ENCODE measurements at regions not wholly inside any gene's neighbourhood (a gene's known extent, or its start where the extent isn't known, plus 50 kb on each side); places are given as distances from the start of the nearest gene placed in this dataset.
"Not testable (repeated sequence)": the region's sequence is repeated elsewhere in the genome, so short reads cannot be mapped to it uniquely, and the experiment has no call there.

- not testable (repeated sequence) for H3K4me1 Mint-ChIP-seq (ENCODE audit: unreplicated experiment); H3K4me3 Mint-ChIP-seq (ENCODE audit: unreplicated experiment); H3K27ac Mint-ChIP-seq (ENCODE audit: unreplicated experiment); H3K36me3 Mint-ChIP-seq (ENCODE audit: unreplicated experiment); H3K27me3 Mint-ChIP-seq (ENCODE audit: unreplicated experiment); H3K9me3 Mint-ChIP-seq (ENCODE audit: unreplicated experiment); DNase-seq (ENCODE audit: extremely low spot score, unreplicated experiment)
- TF ChIP-seq, protein P1, sequence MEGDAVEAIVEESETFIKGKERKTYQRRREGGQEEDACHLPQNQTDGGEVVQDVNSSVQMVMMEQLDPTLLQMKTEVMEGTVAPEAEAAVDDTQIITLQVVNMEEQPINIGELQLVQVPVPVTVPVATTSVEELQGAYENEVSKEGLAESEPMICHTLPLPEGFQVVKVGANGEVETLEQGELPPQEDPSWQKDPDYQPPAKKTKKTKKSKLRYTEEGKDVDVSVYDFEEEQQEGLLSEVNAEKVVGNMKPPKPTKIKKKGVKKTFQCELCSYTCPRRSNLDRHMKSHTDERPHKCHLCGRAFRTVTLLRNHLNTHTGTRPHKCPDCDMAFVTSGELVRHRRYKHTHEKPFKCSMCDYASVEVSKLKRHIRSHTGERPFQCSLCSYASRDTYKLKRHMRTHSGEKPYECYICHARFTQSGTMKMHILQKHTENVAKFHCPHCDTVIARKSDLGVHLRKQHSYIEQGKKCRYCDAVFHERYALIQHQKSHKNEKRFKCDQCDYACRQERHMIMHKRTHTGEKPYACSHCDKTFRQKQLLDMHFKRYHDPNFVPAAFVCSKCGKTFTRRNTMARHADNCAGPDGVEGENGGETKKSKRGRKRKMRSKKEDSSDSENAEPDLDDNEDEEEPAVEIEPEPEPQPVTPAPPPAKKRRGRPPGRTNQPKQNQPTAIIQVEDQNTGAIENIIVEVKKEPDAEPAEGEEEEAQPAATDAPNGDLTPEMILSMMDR (IDR thresholded peaks at IDR 0.05), result peak; percentile 54
Measured at GRCh38 chr1:146448212-146448876, 219.5 kb upstream of the NOTCH2NLA start.

GRCh38 chr1:146443871-146444222, 215.0 kb upstream of the NOTCH2NLA start:
- not testable (repeated sequence) for H3K9me3 Mint-ChIP-seq (ENCODE audit: unreplicated experiment); H3K36me3 Mint-ChIP-seq (ENCODE audit: unreplicated experiment); DNase-seq (ENCODE audit: extremely low spot score, unreplicated experiment); H3K4me1 Mint-ChIP-seq (ENCODE audit: unreplicated experiment); H3K27me3 Mint-ChIP-seq (ENCODE audit: unreplicated experiment); H3K27ac Mint-ChIP-seq (ENCODE audit: unreplicated experiment)
- H3K4me3 Mint-ChIP-seq (ENCODE audit: unreplicated experiment), result peak overlapping the region; percentile 50

DNA sequence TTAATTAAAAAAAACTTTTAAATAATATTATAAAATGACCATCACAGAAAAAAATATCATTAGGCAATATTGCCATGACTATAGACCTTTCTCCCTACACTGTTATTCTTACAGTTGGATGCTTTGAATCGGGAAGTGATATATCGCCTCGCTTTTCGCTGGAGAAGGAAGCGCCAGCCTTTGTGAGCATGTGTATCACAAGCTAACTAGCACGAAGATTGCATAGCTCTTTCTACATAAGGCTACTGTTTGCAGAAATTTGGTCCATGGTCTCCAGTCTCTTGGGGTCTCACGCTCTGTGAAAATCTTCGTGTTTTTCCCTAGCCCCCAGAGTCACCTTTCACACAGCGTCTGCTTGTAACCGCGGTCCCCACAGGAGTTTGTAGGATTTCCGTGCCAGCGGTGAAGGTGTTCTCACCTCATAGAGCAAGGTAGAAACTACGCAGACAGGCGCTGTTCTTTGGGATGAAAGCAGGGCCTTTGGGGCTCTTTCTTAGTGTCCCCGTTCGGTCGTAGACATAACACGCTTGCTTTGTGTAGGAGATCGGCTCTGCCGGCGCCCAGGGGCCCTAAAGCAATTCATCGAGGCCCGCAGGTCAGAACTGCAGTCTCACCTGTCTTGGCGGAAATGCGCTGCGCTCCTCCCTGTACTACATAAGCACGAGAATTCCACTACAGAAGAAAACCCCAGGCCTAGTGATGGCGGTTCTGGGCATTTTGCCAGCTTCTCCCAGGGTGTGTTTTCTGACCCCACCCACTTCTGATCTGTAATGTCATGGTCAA, 214.5 kb upstream of the NOTCH2NLA start:
- H3K4me3 Mint-ChIP-seq (ENCODE audit: unreplicated experiment); H3K9me3 Mint-ChIP-seq (ENCODE audit: unreplicated experiment); H3K36me3 Mint-ChIP-seq (ENCODE audit: unreplicated experiment); DNase-seq (ENCODE audit: extremely low spot score, unreplicated experiment); H3K27me3 Mint-ChIP-seq (ENCODE audit: unreplicated experiment); H3K27ac Mint-ChIP-seq (ENCODE audit: unreplicated experiment); H3K4me1 Mint-ChIP-seq (ENCODE audit: unreplicated experiment): not testable (repeated sequence)

DNA sequence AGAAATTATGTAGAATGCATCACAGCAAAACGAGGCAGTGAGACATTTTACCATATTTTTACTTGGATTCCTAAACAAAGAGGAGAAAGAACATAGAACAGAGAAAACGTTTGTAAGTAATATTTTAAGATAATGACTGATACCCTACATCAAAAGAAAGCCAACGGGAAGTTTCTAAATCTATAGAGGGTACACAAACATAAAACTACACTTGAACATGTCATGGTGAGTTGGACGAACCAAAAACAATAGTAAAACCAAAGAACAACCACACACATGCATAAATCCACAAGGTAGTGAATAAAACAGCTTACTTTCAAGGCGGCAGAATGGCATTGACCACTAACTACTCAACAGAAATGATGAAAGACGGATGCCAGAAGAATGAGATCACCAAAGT, 209.7 kb upstream of the NOTCH2NLA start:
- not testable (repeated sequence) for H3K4me1 Mint-ChIP-seq (ENCODE audit: unreplicated experiment); H3K4me3 Mint-ChIP-seq (ENCODE audit: unreplicated experiment); H3K27ac Mint-ChIP-seq (ENCODE audit: unreplicated experiment); H3K27me3 Mint-ChIP-seq (ENCODE audit: unreplicated experiment); H3K9me3 Mint-ChIP-seq (ENCODE audit: unreplicated experiment); DNase-seq (ENCODE audit: extremely low spot score, unreplicated experiment); H3K36me3 Mint-ChIP-seq (ENCODE audit: unreplicated experiment)

- H3K27ac Mint-ChIP-seq (ENCODE audit: unreplicated experiment); DNase-seq (ENCODE audit: extremely low spot score, unreplicated experiment); H3K4me1 Mint-ChIP-seq (ENCODE audit: unreplicated experiment); H3K36me3 Mint-ChIP-seq (ENCODE audit: unreplicated experiment); H3K27me3 Mint-ChIP-seq (ENCODE audit: unreplicated experiment); H3K9me3 Mint-ChIP-seq (ENCODE audit: unreplicated experiment); H3K4me3 Mint-ChIP-seq (ENCODE audit: unreplicated experiment): not testable (repeated sequence)
Measured at GRCh38 chr1:146416642-146417041, 187.8 kb upstream of the NOTCH2NLA start.

GRCh38 chr1:146415017-146415416, 186.2 kb upstream of the NOTCH2NLA start:
- H3K36me3 Mint-ChIP-seq (ENCODE audit: unreplicated experiment); H3K4me1 Mint-ChIP-seq (ENCODE audit: unreplicated experiment); H3K4me3 Mint-ChIP-seq (ENCODE audit: unreplicated experiment); DNase-seq (ENCODE audit: extremely low spot score, unreplicated experiment); H3K27ac Mint-ChIP-seq (ENCODE audit: unreplicated experiment); H3K27me3 Mint-ChIP-seq (ENCODE audit: unreplicated experiment); H3K9me3 Mint-ChIP-seq (ENCODE audit: unreplicated experiment): not testable (repeated sequence)

DNA sequence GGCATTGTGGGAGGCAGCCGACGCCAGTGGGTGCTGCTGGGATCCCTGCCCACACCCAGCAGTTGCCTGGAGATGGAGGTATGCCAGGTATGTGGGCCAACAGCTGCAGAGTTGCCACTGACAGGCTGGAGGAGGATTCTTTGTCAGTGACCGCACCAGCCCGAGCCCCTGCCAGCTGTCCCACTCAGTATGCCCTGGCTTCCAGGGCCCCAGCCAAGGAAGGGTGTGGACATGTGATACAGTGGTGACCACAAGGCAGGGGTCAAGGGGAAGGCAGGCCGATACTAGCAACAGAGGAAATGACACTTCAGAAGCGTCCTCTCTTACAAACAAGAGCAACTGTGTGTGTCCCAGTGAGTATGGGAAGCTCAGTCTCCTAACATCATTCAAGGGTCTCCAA, 185.1 kb upstream of the NOTCH2NLA start:
- H3K27me3 Mint-ChIP-seq (ENCODE audit: unreplicated experiment); H3K4me1 Mint-ChIP-seq (ENCODE audit: unreplicated experiment); H3K4me3 Mint-ChIP-seq (ENCODE audit: unreplicated experiment); DNase-seq (ENCODE audit: extremely low spot score, unreplicated experiment); H3K9me3 Mint-ChIP-seq (ENCODE audit: unreplicated experiment); H3K36me3 Mint-ChIP-seq (ENCODE audit: unreplicated experiment); H3K27ac Mint-ChIP-seq (ENCODE audit: unreplicated experiment): not testable (repeated sequence)

- not testable (repeated sequence) for H3K4me1 Mint-ChIP-seq (ENCODE audit: unreplicated experiment); H3K36me3 Mint-ChIP-seq (ENCODE audit: unreplicated experiment); H3K27ac Mint-ChIP-seq (ENCODE audit: unreplicated experiment); H3K9me3 Mint-ChIP-seq (ENCODE audit: unreplicated experiment); DNase-seq (ENCODE audit: extremely low spot score, unreplicated experiment); H3K4me3 Mint-ChIP-seq (ENCODE audit: unreplicated experiment); H3K27me3 Mint-ChIP-seq (ENCODE audit: unreplicated experiment)
Measured at GRCh38 chr1:146411923-146412322, 183.1 kb upstream of the NOTCH2NLA start.

- Mint-ChIP-seq H3K27ac (ENCODE audit: unreplicated experiment) (peak overlapping the region; percentile 84), H3K4me3 (ENCODE audit: unreplicated experiment) (peak overlapping the region; percentile 74)
- not testable (repeated sequence) for H3K4me1 Mint-ChIP-seq (ENCODE audit: unreplicated experiment); H3K9me3 Mint-ChIP-seq (ENCODE audit: unreplicated experiment); H3K27me3 Mint-ChIP-seq (ENCODE audit: unreplicated experiment); H3K36me3 Mint-ChIP-seq (ENCODE audit: unreplicated experiment); DNase-seq (ENCODE audit: extremely low spot score, unreplicated experiment)
Measured at GRCh38 chr1:146409817-146410441, 181.1 kb upstream of the NOTCH2NLA start.

DNA sequence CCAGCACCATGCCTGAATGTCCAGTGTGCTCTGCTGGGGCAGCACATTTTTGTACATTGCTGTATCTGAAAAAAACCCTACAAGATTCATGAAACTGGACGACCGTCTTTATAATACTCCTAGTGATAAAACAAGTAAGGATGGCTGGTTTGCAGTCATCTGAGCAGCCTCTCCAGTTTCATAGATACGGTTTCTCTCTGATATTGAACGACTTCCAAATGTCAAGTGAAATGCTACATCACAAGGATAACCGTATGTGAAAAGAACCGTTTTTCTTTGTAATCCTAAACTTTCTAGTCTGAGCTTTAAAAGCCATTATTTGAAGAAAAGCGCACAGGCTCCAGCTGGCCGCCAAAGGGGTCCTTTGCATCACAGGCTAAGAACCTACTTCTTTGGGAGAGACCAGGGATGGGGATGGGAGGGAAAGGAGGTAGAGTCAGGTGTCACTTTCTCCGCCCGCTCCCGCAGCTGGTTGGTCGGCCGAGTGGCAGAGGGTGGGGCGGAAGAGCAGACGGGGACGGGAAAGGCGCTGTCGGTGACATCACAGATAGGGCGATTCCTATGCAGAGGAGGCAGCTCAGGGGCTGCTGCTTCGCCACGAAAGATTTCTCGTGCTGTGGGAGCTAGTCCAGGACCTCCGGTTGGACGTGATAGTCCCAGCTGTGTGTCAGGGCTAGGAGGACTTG, 180.4 kb upstream of the NOTCH2NLA start:
- H3K9me3 Mint-ChIP-seq (ENCODE audit: unreplicated experiment); H3K36me3 Mint-ChIP-seq (ENCODE audit: unreplicated experiment); DNase-seq (ENCODE audit: extremely low spot score, unreplicated experiment); H3K27me3 Mint-ChIP-seq (ENCODE audit: unreplicated experiment); H3K4me1 Mint-ChIP-seq (ENCODE audit: unreplicated experiment): not testable (repeated sequence)
- H3K4me3 Mint-ChIP-seq (ENCODE audit: unreplicated experiment), result peak overlapping the region; percentile 74
- peak overlapping the region; percentile 84 for H3K27ac Mint-ChIP-seq (ENCODE audit: unreplicated experiment)

All from osteocyte (in vitro differentiated cells).